Liver (tissue), 8 donors: ENCODE measurements at regions not wholly inside any gene's neighbourhood (a gene's known extent, or its start where the extent isn't known, plus 50 kb on each side); places are given as distances from the start of the nearest gene placed in this dataset.

Experiments
- DNase-seq: peaks from one replicate; pipeline ENCODE4 v3.0.0-alpha.2; 2017; ENCODE audit warnings: low spot score
- H3K27ac ChIP-seq, 2 donors: one replicate each; pipeline ENCODE4 v1.7.0; 2013; ENCODE audit warnings: inconsistent platforms in 2 of 2, low read length in 2 of 2, control low read depth in 1 of 2, low read depth in 1 of 2, mild to moderate bottlenecking in 1 of 2
- H3K27me3 ChIP-seq, 4 donors: one replicate each; pipeline versions ENCODE4 v1.6.1 to v1.7.0; 2013; ENCODE audit warnings: low read length in 3 of 4, inconsistent platforms in 1 of 4, mild to moderate bottlenecking in 1 of 4, moderate library complexity in 1 of 4; ENCODE audit not compliant: control insufficient read depth in 4 of 4, insufficient read depth in 4 of 4
- H3K36me3 ChIP-seq, 4 donors: one replicate each; pipeline versions ENCODE4 v1.6.1 to v1.7.0; 2013; ENCODE audit warnings: low read length in 3 of 4, mild to moderate bottlenecking in 3 of 4, low read depth in 1 of 4, moderate library complexity in 1 of 4; ENCODE audit not compliant: control insufficient read depth in 4 of 4, insufficient read depth in 3 of 4
- H3K4me1 ChIP-seq, 4 donors: one replicate each; pipeline versions ENCODE4 v1.6.1 to v1.7.0; 2013; ENCODE audit warnings: low read length in 3 of 4, mild to moderate bottlenecking in 3 of 4, moderate library complexity in 1 of 4; ENCODE audit not compliant: control insufficient read depth in 4 of 4, insufficient read depth in 4 of 4
- H3K4me3 ChIP-seq, 3 donors: one replicate each; pipeline versions ENCODE4 v1.6.1 to v1.7.0; 2013; ENCODE audit warnings: low read length in 3 of 3, control low read depth in 1 of 3, low read depth in 1 of 3, mild to moderate bottlenecking in 1 of 3
- H3K9ac ChIP-seq, 2 donors: one replicate each; pipeline ENCODE4 v1.7.0; 2013; ENCODE audit warnings: low read length in 2 of 2, mild to moderate bottlenecking in 2 of 2, moderate library complexity in 2 of 2, control low read depth in 1 of 2, low read depth in 1 of 2
- H3K9me3 ChIP-seq, 4 donors: one replicate each; pipeline versions ENCODE4 v1.6.1 to v1.7.0; 2013; ENCODE audit warnings: low read length in 3 of 4; ENCODE audit not compliant: control insufficient read depth in 4 of 4
- EGR1 ChIP-seq, 2 donors: IDR thresholded peaks; 2 replicates each; pipeline ENCODE4 v1.6.1; 2016 to 2018; ENCODE audit warnings: antibody characterized with exemption in 2 of 2, low read depth in 2 of 2
- FOXA1 ChIP-seq: IDR thresholded peaks from 2 replicates; pipeline ENCODE4 v1.6.1; 2016; ENCODE audit warnings: antibody characterized with exemption
- FOXA2 ChIP-seq: IDR thresholded peaks from 2 replicates; pipeline ENCODE4 v1.6.1; 2016; ENCODE audit warnings: antibody characterized with exemption
- GABPA ChIP-seq, 2 donors: IDR thresholded peaks in 1 of 2; conservative IDR thresholded peaks in 1 of 2; 2 replicates each; pipeline ENCODE4 v1.6.1; 2016; ENCODE audit warnings: antibody characterized with exemption in 2 of 2, mild to moderate bottlenecking in 1 of 2, moderate library complexity in 1 of 2
- HNF4A ChIP-seq, 2 donors: conservative IDR thresholded peaks; 2 replicates each; pipeline ENCODE4 v1.6.1; 2016; ENCODE audit warnings: antibody characterized with exemption in 2 of 2, mild to moderate bottlenecking in 2 of 2
- HNF4G ChIP-seq: IDR thresholded peaks from 2 replicates; pipeline ENCODE4 v1.6.1; 2016; ENCODE audit warnings: antibody characterized with exemption
- JUND ChIP-seq, 2 donors: IDR thresholded peaks; 2 replicates each; pipeline ENCODE4 v1.6.1; 2016; ENCODE audit warnings: antibody characterized with exemption in 2 of 2
- NR2F2 ChIP-seq: IDR thresholded peaks from 2 replicates; pipeline ENCODE4 v1.6.1; 2016; ENCODE audit warnings: antibody characterized with exemption
- RAD21 ChIP-seq, 2 donors: IDR thresholded peaks; 2 replicates each; pipeline ENCODE4 v1.6.1; 2016; ENCODE audit warnings: antibody characterized with exemption in 2 of 2, mild to moderate bottlenecking in 2 of 2
- TAF1 ChIP-seq: conservative IDR thresholded peaks from 2 replicates; pipeline ENCODE4 v1.6.1; 2016; ENCODE audit warnings: antibody characterized with exemption, mild to moderate bottlenecking
- YY1 ChIP-seq: IDR thresholded peaks from 2 replicates; pipeline ENCODE4 v1.6.1; 2016; ENCODE audit warnings: antibody characterized with exemption, mild to moderate bottlenecking
- WGBS: extraction: QIAGEN DNeasy Blood & Tissue Kit; methylation state at CpG from one replicate; pipeline ENCODE4 v1.1.7; 2013; 5-methylcytosine and 5-hydroxymethylcytosine counted together
- TF ChIP-seq, protein P1 (sequence below): IDR thresholded peaks from 2 replicates; pipeline ENCODE4 v1.6.1; 2016; ENCODE audit warnings: antibody characterized with exemption, mild to moderate bottlenecking
- TF ChIP-seq, protein P2 (sequence below): IDR thresholded peaks from 2 replicates; pipeline ENCODE4 v1.6.1; 2016; ENCODE audit warnings: antibody characterized with exemption
- TF ChIP-seq, protein P3 (sequence below): fragments of 150-350 bp; IDR thresholded peaks from 2 replicates; pipeline ENCODE4 v1.5.1; 2017; ENCODE audit warnings: improper control_type of control experiment, low read depth, low read length; ENCODE audit not compliant: missing input control
- donor health status: healthy.
- donor health status: healthy.
- donor health status: healthy.
- donor health status: healthy.
- donor health status: healthy.

DNA sequence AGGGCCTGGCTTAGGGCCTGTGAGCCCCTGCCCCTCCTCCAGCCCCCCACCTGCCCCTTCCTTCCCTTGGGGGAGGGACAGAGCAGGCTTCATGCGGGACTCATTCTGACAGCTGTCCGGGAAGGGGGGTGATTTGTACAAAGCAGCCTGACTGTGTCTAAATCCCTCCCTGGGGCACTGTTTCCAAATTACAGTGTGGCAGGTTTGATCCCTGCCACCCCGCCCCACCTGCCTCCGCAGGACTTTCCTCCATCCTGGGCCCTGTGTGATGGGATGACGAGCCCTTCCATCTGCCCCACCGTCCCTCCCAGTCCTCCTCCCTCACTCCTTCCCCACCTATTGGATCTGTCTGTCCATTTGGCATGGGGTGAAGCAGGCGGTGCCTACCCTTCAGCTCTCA, 363.9 kb downstream of the BCL11B start:
- WGBS = 71% methylated on average over 7 of the region's 7 CpGs
- H3K4me1 ChIP-seq = no peaks in the 10 kb centered on the region

DNA sequence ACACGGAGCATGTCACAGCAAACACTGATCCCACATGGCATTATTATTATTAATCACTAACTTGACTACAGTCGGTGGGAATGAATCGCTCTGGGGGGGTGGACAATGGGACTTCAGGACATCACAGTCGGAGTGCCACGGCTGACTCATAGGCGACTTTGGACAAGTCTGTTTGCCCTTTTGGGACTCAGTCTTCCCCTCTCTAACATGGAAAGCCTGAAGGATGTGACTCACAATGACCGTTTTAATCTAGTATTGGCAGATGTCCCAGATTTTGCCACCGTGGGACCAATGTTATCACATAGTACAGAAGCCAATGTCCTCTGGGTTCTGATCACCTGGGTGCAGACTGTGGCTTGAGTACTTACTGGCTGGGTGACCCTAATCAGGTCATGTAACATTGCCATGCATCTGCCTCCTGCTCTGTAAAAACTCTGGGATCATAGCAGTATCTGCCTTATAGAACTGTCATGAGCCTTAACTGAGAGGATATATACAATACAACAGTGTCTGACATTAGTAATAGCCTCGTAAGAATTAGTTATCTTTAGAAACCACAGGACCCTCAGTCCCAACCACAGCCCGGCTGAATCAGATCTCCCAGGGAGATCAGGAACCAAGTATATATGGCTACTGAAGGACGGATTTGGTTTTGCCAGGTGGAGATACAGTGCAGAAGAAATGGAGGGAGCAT, 362.6 kb downstream of the BCL11B start:
- Histone ChIP-seq H3K27me3 (peaks cover 0 to 4% (median 0%) of the 10 kb centered on the region in 4 donors), H3K4me1 (no peaks in the 10 kb centered on the region), H3K9ac (no peak overlapping the region), H3K9me3 (no peaks in the 10 kb centered on the region), H3K27ac (no peak overlapping the region), H3K36me3 (no peaks in the 10 kb centered on the region), H3K4me3 (no peak overlapping the region)
- DNase-seq = no peak
- WGBS = 60% methylated on average over 11 of the region's 11 CpGs
- TF ChIP-seq, protein P1, sequence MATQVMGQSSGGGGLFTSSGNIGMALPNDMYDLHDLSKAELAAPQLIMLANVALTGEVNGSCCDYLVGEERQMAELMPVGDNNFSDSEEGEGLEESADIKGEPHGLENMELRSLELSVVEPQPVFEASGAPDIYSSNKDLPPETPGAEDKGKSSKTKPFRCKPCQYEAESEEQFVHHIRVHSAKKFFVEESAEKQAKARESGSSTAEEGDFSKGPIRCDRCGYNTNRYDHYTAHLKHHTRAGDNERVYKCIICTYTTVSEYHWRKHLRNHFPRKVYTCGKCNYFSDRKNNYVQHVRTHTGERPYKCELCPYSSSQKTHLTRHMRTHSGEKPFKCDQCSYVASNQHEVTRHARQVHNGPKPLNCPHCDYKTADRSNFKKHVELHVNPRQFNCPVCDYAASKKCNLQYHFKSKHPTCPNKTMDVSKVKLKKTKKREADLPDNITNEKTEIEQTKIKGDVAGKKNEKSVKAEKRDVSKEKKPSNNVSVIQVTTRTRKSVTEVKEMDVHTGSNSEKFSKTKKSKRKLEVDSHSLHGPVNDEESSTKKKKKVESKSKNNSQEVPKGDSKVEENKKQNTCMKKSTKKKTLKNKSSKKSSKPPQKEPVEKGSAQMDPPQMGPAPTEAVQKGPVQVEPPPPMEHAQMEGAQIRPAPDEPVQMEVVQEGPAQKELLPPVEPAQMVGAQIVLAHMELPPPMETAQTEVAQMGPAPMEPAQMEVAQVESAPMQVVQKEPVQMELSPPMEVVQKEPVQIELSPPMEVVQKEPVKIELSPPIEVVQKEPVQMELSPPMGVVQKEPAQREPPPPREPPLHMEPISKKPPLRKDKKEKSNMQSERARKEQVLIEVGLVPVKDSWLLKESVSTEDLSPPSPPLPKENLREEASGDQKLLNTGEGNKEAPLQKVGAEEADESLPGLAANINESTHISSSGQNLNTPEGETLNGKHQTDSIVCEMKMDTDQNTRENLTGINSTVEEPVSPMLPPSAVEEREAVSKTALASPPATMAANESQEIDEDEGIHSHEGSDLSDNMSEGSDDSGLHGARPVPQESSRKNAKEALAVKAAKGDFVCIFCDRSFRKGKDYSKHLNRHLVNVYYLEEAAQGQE = no peak
- TF ChIP-seq HNF4G (no peak), HNF4A (conservative IDR thresholded peaks at IDR 0.05) (no peak), FOXA2 (no peak), TAF1 (no peak), EGR1 (IDR thresholded peaks at IDR 0.05; ENCODE audit: low read depth in 2 of 2) (no peak), NR2F2 (no peak), RAD21 (IDR thresholded peaks at IDR 0.05) (no peak), FOXA1 (no peak)
- TF ChIP-seq, protein P2, sequence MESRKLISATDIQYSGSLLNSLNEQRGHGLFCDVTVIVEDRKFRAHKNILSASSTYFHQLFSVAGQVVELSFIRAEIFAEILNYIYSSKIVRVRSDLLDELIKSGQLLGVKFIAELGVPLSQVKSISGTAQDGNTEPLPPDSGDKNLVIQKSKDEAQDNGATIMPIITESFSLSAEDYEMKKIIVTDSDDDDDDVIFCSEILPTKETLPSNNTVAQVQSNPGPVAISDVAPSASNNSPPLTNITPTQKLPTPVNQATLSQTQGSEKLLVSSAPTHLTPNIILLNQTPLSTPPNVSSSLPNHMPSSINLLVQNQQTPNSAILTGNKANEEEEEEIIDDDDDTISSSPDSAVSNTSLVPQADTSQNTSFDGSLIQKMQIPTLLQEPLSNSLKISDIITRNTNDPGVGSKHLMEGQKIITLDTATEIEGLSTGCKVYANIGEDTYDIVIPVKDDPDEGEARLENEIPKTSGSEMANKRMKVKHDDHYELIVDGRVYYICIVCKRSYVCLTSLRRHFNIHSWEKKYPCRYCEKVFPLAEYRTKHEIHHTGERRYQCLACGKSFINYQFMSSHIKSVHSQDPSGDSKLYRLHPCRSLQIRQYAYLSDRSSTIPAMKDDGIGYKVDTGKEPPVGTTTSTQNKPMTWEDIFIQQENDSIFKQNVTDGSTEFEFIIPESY = no peak

More for the DNA sequence above, 363.9 kb downstream of the BCL11B start:
- no peaks in the 10 kb centered on the region for H3K9me3 ChIP-seq
- TF ChIP-seq YY1 = no peak
- TF ChIP-seq JUND (IDR thresholded peaks at IDR 0.05) = no peak
- TF ChIP-seq, protein P3, sequence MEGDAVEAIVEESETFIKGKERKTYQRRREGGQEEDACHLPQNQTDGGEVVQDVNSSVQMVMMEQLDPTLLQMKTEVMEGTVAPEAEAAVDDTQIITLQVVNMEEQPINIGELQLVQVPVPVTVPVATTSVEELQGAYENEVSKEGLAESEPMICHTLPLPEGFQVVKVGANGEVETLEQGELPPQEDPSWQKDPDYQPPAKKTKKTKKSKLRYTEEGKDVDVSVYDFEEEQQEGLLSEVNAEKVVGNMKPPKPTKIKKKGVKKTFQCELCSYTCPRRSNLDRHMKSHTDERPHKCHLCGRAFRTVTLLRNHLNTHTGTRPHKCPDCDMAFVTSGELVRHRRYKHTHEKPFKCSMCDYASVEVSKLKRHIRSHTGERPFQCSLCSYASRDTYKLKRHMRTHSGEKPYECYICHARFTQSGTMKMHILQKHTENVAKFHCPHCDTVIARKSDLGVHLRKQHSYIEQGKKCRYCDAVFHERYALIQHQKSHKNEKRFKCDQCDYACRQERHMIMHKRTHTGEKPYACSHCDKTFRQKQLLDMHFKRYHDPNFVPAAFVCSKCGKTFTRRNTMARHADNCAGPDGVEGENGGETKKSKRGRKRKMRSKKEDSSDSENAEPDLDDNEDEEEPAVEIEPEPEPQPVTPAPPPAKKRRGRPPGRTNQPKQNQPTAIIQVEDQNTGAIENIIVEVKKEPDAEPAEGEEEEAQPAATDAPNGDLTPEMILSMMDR = no peak
- TF ChIP-seq, protein P1 = no peak
- no peak for TF ChIP-seq TAF1
- TF ChIP-seq FOXA1 = no peak
- TF ChIP-seq GABPA (IDR thresholded peaks at IDR 0.05 in 1 of 2, conservative IDR thresholded peaks at IDR 0.05 in 1 of 2) = no peak
- TF ChIP-seq, protein P2 = no peak
- TF ChIP-seq NR2F2 = no peak
- no peak for DNase-seq
- no peak overlapping the region for H3K27ac ChIP-seq
- no peak overlapping the region for H3K4me3 ChIP-seq
- no peak overlapping the region for H3K9ac ChIP-seq
- no peaks in the 10 kb centered on the region for H3K36me3 ChIP-seq
- peaks cover 0 to 4% (median 0%) of the 10 kb centered on the region in 4 donors for H3K27me3 ChIP-seq
